ENCODE measurements at regions not wholly inside any gene's neighbourhood (a gene's known extent, or its start where the extent isn't known, plus 50 kb on each side); places are given as distances from the start of the nearest gene placed in this dataset.
A peak's percentile ranks its signal among the peaks of the same experiment; 100 is the strongest.

- no peak for DNase-seq
These were observed 260.8 kb upstream of the NCAM2 start for GRCh38 chr21:20737227-20737913.

GRCh38 chr21:20739421-20739820 is 258.8 kb upstream of the NCAM2 start:
- no peak for DNase-seq

GRCh38 chr21:20741445-20741844 is 256.8 kb upstream of the NCAM2 start:
- no peak for DNase-seq

- DNase-seq: no peak
These were observed 238.0 kb upstream of the NCAM2 start for GRCh38 chr21:20760221-20760620.

GRCh38 chr21:20774737-20775136 is 223.5 kb upstream of the NCAM2 start:
- no peak for DNase-seq

- DNase-seq: no peak
These were observed 218.9 kb upstream of the NCAM2 start for GRCh38 chr21:20779321-20779720.

- DNase-seq: no peak
These were observed 214.6 kb upstream of the NCAM2 start for GRCh38 chr21:20783611-20784010.

- peak in 1 of 2 donors; percentile 8 for DNase-seq
These were observed 208.3 kb upstream of the NCAM2 start for GRCh38 chr21:20789729-20790500.

- DNase-seq: no peak
These were observed 198.1 kb upstream of the NCAM2 start for GRCh38 chr21:20800106-20800505.

- DNase-seq: no peak
These were observed 196.0 kb upstream of the NCAM2 start for GRCh38 chr21:20802201-20802600.

- DNase-seq: no peak
These were observed 195.5 kb upstream of the NCAM2 start for GRCh38 chr21:20802631-20803260.

GRCh38 chr21:20811702-20812101 is 186.5 kb upstream of the NCAM2 start:
- DNase-seq: no peak

- no peak for DNase-seq
These were observed 184.1 kb upstream of the NCAM2 start for GRCh38 chr21:20814090-20814489.

GRCh38 chr21:20822666-20823065 is 175.5 kb upstream of the NCAM2 start:
- DNase-seq: no peak

GRCh38 chr21:20852866-20853265 is 145.3 kb upstream of the NCAM2 start:
- no peak for DNase-seq

- no peak for DNase-seq
These were observed 141.3 kb upstream of the NCAM2 start for GRCh38 chr21:20856926-20857325.

- DNase-seq: no peak
These were observed 124.0 kb upstream of the NCAM2 start for GRCh38 chr21:20874202-20874601.

- no peak for DNase-seq
These were observed 122.5 kb upstream of the NCAM2 start for GRCh38 chr21:20875742-20876141.

GRCh38 chr21:20877976-20878375 is 120.2 kb upstream of the NCAM2 start:
- no peak for DNase-seq

- DNase-seq: peak; percentile 15 to 22
These were observed 115.5 kb upstream of the NCAM2 start for GRCh38 chr21:20882462-20883407.

- no peak for DNase-seq
These were observed 114.8 kb upstream of the NCAM2 start for GRCh38 chr21:20883408-20883800.

GRCh38 chr21:20902511-20902910 is 95.7 kb upstream of the NCAM2 start:
- DNase-seq: no peak

Measured in right lung (tissue), 2 donors.